ENCODE measurements at regions not wholly inside any gene's neighbourhood (a gene's known extent, or its start where the extent isn't known, plus 50 kb on each side); places are given as distances from the start of the nearest gene placed in this dataset.

- no peak for DNase-seq (ENCODE audit: low spot score)
- intact Hi-C loops (cut with DNase I) = loop anchor here (5.0 to 10.0 kb wide), 3 partner anchors 57 to 273 kb away; partner anchors contain the start of gene GADD45G (in 1 of the 2)
These were observed 272.5 kb downstream of the GADD45G start for GRCh38 chr9:89877051-89878002.

DNA sequence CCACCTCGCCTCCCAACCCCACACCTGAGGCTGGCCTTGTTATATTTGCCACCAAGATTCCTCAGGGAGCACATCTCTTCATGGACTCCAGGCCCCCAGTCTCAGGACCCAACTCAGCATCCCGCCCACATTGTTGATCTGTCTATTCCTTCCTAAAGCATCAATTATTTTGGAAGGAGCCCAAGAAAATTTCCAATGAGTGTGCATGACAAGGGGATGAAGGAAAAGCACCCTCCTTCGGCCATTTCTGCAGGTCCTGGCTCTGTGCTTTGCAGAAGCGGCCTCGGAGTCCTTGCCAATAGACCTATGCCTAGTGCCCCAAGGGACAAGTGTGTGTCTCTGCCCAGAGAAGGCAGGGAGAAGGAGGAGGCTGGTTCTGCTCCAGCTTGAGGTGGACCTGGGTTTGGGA is 273.2 kb downstream of the GADD45G start:
- intact Hi-C loops (cut with DNase I) = loop anchor here (5.0 to 10.0 kb wide), 3 partner anchors 57 to 273 kb away; partner anchors contain the start of gene GADD45G (in 1 of the 2)
- no peak for DNase-seq (ENCODE audit: low spot score)

DNA sequence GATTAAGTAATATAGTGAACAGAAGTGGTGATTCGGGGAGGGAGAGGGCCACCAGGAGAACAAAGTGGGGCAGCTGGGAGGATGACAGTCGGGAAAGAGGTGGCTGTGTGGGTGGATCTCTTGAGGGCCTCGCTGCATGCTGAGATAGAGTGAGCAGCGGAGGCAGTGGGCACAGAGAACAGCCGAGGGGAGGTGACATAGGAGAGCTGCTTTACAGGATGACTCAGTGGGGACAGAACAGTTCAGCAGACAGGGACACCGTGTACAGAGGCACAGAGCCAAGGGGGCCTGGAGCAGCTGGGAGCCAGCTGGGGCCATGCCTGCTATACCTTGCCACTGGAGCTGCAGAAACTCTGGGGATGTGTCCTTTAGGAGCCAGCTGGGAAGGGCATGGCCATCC is 273.9 kb downstream of the GADD45G start:
- DNase-seq (ENCODE audit: low spot score) = no peak
- intact Hi-C loops (cut with DNase I) = loop anchor here (5.0 to 10.0 kb wide), 3 partner anchors 56 to 274 kb away; partner anchors contain the start of gene GADD45G (in 1 of the 2)

- no peak for DNase-seq (ENCODE audit: low spot score)
- intact Hi-C loops (cut with DNase I) = loop anchor here (5.0 to 10.0 kb wide), 3 partner anchors 56 to 274 kb away; partner anchors contain the start of gene GADD45G (in 1 of the 2)
These were observed 274.5 kb downstream of the GADD45G start for GRCh38 chr9:89879276-89879675.

DNA sequence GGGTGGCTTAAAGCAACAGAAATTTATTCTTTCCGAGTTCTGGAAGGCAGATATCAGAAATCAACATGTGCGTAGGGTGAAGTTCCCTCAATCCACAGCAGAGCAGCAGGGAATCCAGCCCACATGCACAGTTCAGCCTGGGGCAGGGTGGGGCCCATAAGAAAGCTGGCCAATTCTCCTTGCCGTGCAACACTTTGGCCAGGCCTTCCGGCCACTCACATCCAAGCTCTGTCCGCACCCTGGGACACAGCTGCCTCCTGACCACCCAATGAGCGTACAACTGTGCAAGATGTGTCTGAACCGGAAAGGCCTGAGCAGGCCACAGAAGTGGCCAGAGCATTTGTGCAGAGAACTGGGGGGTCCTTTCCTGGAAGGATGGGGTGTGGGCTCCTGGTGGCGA is 274.9 kb downstream of the GADD45G start:
- intact Hi-C loops (cut with DNase I) = loop anchor here (5.0 to 10.0 kb wide), 3 partner anchors 55 to 275 kb away; partner anchors contain the start of gene GADD45G (in 1 of the 2)
- DNase-seq (ENCODE audit: low spot score) = no peak

DNA sequence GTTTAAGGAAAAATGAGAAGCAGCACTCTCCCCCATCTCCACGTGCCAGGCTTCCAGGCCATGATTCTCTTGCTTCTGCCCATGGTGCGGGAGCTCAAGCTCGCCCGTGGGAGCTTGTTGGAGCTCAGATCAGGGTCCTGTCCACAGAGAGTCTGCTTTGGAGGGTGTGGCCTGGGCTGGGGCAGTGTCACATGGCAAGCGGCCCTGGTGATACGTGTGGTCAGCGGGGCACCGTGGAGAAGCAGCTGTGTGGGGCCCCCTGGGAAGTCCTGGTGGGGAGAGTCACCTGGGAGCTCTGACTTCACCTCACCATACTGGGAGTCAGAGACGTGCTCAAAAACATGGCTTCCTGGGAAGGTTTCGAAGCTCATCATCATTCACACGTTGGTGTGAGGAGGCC is 275.3 kb downstream of the GADD45G start:
- intact Hi-C loops (cut with DNase I) = no loop called here

GRCh38 chr9:89880721-89881120 is 275.9 kb downstream of the GADD45G start:
- no peak for DNase-seq (ENCODE audit: low spot score)
- intact Hi-C loops (cut with DNase I) = no loop called here

More for the DNA sequence above, 275.3 kb downstream of the GADD45G start:
- DNase-seq (ENCODE audit: low spot score) = no peak

- intact Hi-C loops (cut with DNase I) = no loop called here
- DNase-seq (ENCODE audit: low spot score) = no peak
These were observed 276.6 kb downstream of the GADD45G start for GRCh38 chr9:89881431-89881830.

DNA sequence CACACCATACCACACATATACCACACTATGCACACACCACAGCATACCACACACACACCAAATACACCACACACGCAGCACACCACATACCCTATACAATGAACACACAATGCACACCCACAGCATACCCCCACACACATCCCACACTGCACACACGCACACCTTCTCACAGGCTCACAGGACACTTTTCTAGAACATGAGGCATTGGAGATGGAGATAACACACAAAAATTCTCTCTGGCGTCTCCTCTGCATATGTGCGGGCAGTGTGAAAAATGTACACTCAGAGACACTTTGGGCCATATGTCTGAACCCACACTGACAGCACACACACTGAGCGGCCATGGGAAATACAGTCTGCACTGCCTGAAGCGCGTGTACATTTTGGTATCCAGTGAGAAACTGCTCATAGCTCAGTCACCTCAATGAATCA is 278.1 kb downstream of the GADD45G start:
- no peak for DNase-seq (ENCODE audit: low spot score)

GRCh38 chr9:89883401-89884341 is 278.9 kb downstream of the GADD45G start:
- DNase-seq (ENCODE audit: low spot score) = no peak

More for the DNA sequence above, 278.1 kb downstream of the GADD45G start:
- intact Hi-C loops (cut with DNase I) = no loop called here

GRCh38 chr9:89884356-89885083 is 279.7 kb downstream of the GADD45G start:
- DNase-seq (ENCODE audit: low spot score) = no peak

More at GRCh38 chr9:89883401-89884341, 278.9 kb downstream of the GADD45G start:
- intact Hi-C loops (cut with DNase I) = no loop called here

DNA sequence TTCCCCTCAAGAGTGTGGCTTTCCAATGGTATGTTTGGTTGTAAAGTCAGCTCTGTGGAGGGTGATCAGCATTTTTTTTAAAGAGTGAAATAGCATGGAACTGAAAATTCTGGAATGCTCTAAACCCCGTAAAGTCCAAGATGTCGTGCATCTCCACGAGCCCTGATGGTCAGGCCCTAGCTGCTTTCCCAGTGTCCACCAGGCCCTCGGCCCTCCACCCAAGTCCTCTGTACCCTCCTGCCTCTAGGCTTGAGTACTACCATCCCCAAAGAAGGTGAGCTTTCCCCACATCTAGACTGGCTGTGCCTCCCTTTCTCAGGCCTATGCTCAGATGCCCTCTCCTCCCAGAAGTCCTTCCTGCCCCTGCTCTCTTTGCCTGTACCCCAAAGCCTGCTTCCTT is 280.3 kb downstream of the GADD45G start:
- intact Hi-C loops (cut with DNase I) = no loop called here
- DNase-seq (ENCODE audit: low spot score) = no peak

More at GRCh38 chr9:89884356-89885083, 279.7 kb downstream of the GADD45G start:
- intact Hi-C loops (cut with DNase I) = no loop called here

DNA sequence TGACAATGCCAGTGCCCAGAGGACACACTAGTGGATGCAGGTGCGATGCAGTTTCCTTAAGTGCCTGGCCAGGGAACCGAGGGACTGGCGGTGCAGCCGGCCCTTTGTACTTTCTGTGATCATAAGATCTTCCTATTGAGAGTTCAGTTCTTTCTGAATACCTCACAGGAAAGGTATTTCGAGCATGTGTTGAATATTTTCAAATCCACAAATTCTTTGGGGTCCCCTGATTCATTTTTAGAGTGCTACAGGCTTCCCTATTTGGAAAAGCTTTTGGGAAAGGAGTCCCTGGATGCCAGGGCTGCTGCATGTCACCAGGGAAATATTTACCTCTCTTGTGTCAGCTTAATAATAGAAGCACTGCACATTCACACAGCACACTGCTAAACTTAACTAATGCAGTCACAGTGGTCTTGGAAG is 281.5 kb downstream of the GADD45G start:
- intact Hi-C loops (cut with DNase I) = no loop called here

DNA sequence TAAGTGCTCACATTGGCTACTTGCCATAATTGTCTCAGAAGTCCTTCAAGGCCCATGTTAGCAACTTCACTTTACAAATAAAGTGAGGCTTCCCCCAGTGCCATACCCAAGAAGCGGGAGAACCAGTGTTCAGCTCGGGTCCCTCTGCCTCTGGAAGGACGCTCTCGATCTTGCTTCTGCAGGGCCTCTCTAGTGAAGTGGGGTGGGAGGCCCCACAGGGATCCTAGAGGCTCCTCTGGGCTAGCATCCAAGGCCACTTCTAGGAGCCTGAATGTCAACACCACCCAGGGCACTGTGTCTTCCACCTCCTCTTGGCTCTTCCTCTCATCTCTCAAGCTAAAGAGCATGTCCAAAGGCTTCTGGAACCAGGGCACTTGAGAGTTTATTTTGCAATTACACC is 282.5 kb downstream of the GADD45G start:
- no peak for DNase-seq (ENCODE audit: low spot score)
- intact Hi-C loops (cut with DNase I) = no loop called here

More for the DNA sequence above, 281.5 kb downstream of the GADD45G start:
- DNase-seq (ENCODE audit: low spot score) = no peak

DNA sequence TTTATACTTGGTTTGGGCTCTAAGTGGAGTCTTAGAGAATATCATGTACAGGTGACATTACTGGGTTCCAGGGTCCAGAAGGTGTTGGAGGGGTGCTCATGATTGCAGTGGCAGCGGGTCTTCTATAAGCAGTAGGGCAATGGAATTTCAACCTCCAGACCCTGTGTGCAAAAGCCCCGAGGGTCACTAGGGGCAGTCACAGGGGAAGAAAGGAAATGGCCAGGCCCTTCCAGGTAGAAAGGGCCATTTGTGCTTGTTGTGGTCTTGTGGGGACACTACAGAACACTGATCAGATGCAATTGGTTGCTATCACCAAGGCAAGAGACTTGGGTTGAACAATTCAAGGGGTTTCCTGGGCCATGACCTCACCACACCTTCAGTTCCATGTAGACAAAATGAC is 283.4 kb downstream of the GADD45G start:
- DNase-seq (ENCODE audit: low spot score) = no peak

GRCh38 chr9:89888677-89889076 is 283.9 kb downstream of the GADD45G start:
- DNase-seq (ENCODE audit: low spot score) = no peak
- intact Hi-C loops (cut with DNase I) = no loop called here

More for the DNA sequence above, 283.4 kb downstream of the GADD45G start:
- intact Hi-C loops (cut with DNase I) = no loop called here

DNA sequence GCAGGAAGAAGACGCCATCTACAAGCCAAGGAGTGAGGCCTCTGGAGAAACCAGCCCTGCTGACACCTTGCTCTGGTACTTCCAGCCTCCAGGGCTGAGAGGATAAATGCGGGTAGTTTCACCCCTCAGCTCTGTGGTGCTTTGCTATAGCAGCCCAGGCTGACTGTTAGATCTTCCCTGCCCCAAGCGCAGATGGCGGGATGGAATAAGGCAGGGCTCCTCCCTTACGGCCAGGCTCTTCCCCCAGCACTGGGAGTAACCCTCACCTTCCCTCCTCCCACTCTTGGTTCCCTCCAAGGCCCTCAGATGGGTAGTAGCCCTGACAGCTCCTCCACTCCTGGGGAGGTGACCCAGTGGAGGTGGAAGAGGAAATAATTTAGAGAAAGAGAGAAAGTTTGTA is 285.1 kb downstream of the GADD45G start:
- no peak for DNase-seq (ENCODE audit: low spot score)
- intact Hi-C loops (cut with DNase I) = no loop called here

- intact Hi-C loops (cut with DNase I) = no loop called here
- DNase-seq (ENCODE audit: low spot score) = no peak
These were observed 285.6 kb downstream of the GADD45G start for GRCh38 chr9:89890326-89890980.

All from posterior vena cava (tissue), 2 donors.